HG02623 (cell line): ENCODE measurements at regions not wholly inside any gene's neighbourhood (a gene's known extent, or its start where the extent isn't known, plus 50 kb on each side); places are given as distances from the start of the nearest gene placed in this dataset.
A peak's percentile ranks its signal among the peaks of the same experiment; 100 is the strongest.

Experiments
- ATAC-seq: cut with Tn5 transposase; IDR thresholded peaks from one replicate; pipeline ENCODE4 v1.9.1; 2021; ENCODE audit warnings: moderate library complexity; ENCODE audit not compliant: unreplicated experiment

DNA sequence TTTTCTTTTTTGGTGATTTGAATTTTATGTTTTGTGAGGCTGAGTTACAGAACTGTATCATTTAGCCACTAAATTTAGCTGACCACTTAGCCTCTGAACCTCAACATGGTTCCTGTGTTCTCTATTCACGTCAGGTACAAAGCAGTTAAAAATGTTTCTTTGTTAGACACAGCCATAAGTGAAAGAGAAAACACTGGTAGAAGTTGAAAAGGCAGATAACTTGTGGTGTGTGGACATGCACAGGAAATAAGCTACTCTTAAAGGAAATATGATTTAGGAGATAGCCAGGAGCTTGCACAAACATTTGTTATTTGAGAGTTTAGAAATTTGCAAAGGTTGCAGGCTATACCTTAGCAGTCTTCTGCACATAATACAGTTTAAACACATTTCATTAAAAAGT is 171.0 kb upstream of the RPS6KA3 start:
- ATAC-seq: no peak

DNA sequence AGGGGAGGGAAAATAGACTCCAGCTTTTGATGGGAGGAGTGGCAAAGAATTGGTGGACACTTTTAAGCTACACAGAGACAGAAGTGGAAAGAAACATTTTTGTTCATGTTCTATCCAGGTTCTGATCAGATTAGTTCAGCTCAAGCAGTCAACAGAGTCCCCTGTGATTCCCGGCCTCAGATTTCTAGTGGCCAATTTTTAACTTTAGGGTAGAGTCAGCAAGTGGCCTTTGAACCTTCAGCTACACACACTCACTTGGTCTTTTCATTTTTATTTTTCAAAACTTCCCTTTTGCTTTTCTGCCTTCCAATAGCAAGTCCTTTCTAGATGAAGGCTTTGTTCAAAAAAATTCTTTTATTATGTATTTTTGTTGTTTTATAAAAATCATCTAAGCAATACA is 169.2 kb upstream of the RPS6KA3 start:
- no peak for ATAC-seq

DNA sequence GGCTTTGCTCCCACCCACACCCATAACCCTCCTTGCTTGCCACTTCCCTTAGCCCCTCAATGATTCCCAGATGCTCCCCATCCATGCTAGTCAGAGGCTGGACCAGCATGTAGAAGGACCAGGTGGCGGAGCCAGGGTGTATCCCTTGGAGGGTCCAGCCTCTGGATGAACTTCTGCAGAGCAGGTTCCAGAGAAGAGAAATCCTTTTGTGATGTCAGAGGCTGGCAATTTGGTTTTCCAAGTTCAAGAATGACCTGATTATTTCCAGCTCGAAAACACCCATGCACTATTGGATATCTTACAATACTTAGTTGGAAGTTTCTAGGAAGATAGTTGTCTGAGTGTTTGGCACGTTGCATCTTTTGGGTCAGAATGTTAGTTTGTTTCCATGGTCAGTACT is 168.3 kb upstream of the RPS6KA3 start:
- ATAC-seq: no peak

DNA sequence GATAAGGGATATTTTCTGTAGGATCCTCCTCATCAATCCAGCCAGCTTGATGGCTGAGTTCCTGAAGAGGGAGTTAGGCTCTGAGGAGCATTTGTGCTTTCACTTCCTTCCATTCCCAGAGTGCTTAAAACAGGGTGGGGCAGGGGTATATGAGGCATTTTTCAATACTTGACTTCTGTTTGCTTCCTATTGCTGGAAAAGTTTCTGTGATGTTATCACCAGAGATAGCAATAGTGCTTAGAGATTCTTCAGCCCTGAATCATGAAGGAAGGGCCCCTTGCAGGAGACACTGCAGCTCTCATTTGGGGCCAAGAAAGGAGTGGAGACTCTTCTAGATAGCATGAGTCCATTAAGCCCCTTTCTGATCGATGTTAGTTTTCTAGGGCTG is 166.7 kb upstream of the RPS6KA3 start:
- ATAC-seq: no peak

DNA sequence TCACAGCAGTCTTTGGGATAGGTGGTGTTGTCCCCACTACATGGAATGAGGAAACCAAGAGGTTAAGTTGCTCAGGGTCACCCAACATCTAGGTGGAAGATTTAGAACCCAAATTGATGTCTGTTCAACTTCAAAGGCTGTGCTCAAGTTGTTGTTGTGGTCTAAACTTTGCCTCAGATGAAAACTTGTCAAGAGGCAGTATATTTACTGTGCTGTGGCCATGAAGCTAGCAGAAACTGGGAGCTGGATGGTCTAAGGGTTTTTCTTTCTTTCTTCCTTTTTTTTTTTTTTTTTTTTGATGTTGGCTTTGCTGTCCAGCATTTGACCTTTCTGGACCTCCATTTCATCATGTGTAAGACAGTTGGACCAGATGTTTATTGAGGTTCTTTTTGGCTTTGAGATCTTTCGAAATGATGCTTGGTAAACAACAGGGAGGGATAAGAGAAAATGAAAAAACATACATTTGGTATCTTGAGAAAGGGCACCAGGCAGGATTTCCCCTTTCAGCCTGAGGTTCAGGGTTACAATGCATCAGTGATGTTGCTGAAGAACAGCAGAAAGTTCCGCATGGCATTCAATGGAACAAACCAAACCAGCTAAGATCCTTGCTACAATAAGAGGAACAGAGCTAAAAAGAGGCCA is 166.2 kb upstream of the RPS6KA3 start:
- peak; percentile 57 for ATAC-seq

DNA sequence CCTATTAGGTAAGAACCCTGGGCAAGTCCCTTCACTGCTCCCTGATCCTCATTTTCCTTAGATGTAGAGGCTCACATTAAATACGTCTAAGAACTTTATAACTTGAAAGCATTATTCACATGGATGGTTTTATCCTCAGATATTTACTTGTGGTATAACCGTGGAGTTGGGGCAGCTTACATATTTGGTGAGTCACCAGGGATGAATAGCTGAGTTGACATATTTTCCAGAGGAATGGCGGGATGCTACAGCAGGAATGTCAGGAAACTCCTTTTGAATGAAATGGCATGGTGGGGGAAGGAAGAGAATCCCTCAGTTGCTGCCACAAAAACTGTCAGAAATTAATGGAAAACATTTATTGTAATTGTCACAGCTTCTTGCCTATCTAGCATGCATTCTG is 165.3 kb upstream of the RPS6KA3 start:
- no peak for ATAC-seq

DNA sequence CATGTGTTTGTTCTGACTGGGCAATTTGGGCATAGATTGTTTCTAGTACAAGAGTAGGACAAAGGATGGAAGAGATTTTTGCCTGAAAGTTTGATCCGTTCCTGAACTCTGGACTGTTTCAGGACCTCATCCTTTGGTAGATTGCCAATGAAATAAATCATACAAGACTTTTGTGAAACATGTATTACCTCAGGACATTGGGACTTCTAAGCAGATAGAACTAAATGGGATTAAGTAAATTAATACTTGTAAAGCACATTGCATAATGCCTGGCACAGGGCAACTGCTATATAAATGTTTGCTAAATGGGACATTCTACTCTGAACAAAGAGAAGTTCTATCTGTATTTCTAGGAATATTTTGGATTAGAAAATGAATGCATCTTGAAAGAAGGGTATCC is 164.8 kb upstream of the RPS6KA3 start:
- no peak for ATAC-seq

DNA sequence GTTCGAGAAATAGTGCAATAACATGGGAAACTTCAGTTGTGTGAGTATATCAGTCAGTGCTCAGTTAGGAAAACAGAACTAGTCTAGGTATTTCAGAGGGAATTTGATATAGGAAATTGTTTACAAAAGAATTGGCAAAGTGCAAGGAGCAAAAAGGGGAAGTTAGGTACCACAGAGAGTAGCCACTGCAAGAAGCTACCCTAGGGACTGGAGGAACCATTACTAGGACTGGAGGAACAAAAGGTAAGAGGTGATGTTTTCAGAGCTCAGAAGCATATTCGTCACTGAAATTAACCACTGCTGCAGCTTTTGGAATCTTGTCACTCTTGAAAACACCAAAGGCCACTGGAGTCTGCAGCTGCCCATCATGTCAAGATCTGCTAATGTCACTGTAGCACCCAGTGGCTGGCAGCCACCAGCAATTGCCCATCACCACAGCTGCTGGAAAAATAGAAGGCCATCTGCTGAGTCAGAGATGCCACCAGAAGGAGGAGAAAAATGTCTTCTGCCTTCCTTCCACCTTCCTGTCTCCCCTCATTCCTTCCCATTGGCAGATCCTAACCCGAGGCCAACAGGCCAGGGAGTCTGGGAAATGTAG is 160.6 kb upstream of the RPS6KA3 start:
- ATAC-seq: no peak

DNA sequence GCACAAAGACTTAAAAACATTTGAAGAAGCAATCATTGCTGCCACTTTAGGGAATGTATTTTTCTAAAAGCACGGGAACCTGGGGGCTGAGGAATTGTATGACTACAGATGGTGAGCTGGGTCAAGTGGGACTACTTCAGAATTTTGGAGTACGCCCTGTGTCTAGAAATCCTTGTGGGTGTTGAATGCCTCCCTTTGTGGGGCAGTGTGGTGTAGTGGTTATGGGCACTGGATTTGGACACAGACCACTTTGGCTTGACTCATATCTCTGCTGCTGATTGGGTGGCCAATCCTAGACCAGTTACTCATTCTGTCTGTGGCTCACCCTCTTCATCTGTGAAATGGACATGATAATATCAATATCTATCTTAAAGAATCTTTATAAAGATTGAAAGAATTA is 155.0 kb upstream of the RPS6KA3 start:
- ATAC-seq: no peak

DNA sequence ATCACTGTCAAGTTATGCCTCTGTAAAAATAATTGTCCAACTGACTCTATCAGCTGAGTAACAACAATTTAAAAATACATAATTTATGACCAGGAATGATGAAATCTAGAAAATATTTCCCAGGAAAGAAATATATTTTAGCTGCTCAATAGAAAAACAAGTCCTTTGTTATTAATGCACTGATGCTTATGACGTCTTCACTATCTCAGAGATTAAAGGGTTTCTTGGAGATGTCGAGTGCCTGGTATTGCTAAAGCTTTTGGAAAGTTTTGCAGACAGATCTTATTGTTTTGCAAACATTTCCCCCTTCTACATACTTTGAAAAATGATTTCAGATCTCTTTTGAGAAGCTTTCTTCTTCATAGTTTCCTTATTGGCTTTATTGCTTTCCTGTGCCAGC is 154.6 kb upstream of the RPS6KA3 start:
- ATAC-seq: no peak

DNA sequence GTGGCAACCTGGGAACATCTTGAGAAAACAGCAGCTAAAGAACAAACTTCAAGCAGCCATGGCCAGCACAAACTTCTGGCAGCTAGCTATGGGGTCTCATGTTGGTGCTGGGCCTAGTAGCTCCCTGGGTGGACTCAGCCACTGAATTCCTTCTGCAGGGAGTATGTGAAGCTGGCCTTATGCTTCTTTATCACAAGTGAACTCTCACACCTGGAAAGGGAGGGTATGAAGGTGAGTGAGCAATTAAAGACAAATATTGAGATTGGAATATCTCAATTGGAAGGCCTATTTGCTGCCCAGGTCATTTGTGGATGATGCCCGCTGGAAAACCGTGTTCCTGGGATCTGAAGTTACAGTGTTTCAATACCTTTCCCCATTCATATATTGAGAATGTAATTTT is 153.3 kb upstream of the RPS6KA3 start:
- ATAC-seq: no peak

DNA sequence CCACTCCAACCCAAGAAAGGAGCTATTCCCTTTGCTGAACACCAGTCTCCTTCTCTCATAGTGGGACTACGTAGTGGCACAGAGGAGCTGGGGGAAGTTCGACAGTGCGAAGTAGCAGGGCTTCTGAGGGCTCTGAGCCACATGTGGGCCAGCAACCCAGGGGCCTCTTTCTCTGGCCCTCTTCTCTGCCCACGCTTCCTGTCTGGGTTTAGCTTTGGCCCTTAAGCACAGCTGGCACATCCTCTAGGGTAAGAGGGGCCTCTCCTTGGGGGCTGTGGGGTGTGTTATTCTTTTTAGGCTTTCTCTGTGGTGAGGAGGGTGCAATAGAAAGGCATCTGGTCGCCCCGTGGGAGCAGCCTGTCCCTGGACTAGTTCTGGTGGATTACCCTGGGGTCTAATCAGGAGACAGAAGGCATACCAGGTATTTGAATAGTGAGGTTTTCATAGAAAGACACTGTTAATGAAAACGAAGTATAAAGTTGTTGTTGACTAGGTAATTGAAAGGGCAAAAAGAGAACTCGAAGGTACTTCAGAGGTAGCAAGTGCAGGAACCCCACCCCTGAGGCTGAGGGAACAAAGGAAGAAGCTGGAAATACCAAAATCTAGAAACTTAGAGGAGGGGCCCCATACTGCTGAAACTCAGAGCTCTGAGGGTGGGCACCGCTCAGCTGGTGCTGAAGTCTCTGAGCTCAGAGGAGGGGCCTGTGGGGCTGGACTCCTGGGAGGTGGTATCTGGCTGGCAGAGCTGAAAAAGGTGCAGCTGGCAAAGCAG is 151.9 kb upstream of the RPS6KA3 start:
- peak; percentile 86 for ATAC-seq

DNA sequence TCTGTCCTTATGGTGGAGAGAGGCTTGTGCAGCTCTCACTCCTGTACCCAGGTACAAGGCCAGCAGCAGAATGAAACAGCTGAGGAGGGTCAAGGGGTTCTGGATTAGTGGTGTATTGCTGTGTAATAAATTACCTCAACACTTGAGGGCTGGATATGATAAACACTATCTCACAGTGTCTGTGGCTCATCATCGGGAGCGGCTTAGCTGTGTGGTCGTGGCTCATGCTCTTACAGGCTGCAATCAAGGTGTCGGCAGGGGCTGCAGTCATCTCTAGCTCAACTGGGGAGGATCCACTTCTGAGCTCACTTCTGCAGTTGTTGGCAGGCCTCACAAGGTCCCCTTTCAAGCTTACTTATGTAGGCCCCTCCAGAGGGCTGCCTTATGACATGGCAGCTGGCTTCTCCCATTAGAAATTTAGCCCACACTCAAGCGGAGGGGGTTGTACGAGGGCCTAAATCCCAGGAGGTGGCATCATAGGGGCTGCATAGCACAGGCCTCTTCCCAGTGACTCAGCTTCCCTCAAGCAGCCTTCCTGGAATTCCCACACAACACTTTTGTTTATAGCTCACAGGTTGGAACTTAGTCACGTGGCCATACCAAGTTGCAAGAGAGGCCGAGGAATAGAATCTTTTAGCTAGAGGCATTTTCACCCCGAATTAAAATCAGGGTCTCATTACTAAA is 148.2 kb upstream of the RPS6KA3 start:
- ATAC-seq: no peak

DNA sequence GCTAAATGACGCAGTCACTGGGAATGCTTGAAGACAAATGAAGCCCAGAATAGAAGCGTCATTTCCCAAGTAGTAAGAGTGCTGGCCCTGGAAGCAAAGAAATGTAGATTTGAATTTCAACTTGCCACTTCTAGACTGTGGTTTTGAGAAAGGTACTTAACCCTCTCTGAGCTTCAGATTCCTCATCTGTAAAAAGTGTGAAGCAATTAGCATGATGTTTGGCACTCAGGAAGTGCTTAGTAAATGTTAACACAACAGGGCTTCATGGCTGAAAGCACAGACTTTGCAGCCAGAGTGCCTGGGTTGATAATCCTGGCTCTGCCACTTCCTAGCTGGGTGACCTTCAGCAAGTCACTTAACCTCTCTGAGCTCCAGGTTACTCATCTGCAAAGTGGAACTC is 147.4 kb upstream of the RPS6KA3 start:
- ATAC-seq: no peak

DNA sequence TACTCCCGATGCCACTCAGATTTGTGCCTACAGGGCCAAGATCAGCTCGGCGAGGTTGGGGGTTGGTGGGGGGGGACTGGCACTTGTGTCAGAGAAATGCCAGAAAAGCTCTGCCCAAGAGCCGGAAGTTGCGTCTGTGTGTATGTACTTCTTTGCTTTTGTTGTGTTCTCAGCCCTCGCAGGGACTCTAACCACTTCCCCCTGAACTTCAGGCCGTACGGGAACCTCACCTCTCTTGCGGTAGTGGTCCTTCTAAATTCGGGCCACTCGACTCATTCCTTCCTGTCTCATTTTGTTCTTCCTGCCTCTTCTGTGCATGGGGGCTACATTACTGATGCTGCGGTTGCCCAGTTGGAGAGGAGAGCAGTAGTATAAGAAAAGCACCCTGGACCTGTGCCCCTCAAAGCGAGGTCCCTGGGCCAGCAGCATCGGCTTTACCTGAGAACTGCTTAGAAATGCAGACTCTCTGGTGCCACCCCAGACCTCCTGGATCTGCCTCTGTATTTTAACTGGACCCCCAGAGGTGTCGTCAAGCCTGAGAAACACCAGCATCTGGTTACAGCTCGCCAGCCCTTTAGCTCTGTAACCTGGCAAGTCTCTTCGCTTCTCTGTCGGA is 146.3 kb upstream of the RPS6KA3 start:
- peak; percentile 64 for ATAC-seq

DNA sequence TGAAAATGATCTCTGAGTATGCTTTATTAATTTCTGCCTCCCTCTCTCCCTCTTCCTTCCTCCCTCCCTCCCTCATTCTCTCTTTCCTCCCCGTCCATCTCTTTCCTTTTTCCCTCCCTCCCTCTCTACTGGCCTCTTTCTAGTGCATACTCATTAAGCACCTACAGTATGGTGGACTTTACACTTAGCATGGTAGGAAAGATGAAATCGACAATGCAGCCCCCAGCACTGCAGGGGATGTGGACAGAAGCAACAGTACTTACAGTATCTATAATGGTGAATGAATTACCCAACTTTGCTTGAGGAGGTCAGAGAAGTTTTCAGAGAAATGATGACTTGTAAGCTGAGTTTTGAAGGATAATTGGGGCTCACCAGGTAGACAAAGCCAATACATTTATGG is 143.8 kb upstream of the RPS6KA3 start:
- ATAC-seq: no peak

DNA sequence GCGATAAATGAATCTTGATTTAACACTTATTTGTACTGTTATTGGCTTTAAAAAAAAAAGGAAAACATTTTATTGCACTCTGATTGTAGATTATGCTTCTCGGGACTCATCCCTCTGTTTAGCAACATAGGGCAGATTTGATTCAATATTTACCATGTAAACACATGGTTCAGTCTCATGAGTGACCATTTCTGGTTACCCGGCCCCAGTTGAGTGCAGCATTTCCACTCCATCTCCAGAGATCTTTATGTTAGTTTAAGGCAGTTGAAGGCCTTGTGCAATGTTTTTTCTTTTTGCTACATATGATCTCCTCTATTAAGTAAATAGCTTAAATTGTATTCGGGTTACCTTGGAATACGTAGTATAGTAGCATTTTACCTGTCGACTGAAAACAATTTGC is 143.3 kb upstream of the RPS6KA3 start:
- no peak for ATAC-seq

DNA sequence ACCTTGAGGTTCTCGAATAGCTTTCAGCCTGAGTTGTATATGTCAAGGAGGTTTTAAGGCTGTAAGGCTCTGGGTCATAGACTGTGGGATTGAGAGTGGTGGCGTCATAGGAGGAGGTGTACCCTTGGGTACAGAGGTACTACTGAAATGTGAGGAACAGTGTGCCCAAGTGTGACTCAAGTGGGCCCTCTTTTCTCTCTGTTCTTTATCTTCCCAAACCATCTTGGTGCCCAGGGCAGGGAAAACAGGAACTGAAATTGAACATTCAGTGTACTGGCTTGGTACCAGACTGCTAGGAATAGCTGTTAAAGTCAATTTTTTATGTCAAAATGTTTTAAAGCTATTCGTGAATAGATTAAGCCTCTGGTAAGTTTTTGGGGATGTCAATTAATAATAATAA is 136.2 kb upstream of the RPS6KA3 start:
- no peak for ATAC-seq

DNA sequence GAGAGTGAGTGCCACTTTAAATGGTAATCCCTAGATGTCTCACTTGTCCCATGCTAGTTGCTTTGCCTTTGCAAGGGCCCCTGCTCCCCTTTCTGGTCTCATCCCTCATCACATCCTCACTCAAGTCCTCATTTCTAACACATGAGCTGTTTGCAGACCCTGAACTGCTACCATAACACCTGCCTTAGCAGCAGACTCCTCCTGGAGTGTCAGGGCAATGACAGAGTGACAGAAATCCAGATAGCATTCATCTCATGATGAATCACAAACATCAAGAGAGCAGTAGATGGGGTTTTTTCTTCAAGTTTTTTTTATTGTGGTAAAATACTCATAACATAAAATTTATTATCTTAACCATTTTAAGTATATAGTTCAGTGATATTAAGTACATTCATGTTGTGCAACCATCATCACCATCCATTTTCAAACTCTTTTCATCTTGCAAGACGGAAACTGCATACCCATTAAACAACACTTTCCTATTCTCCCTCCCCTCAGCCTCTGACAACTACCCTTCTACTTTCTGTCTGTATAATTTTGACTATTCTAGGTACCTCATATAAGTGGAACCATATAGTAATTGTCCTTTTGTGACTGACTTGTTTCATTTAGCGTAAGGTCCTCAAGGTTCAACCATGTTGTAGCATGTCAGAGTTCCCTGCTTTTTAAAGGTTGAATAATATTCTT is 133.2 kb upstream of the RPS6KA3 start:
- no peak for ATAC-seq

DNA sequence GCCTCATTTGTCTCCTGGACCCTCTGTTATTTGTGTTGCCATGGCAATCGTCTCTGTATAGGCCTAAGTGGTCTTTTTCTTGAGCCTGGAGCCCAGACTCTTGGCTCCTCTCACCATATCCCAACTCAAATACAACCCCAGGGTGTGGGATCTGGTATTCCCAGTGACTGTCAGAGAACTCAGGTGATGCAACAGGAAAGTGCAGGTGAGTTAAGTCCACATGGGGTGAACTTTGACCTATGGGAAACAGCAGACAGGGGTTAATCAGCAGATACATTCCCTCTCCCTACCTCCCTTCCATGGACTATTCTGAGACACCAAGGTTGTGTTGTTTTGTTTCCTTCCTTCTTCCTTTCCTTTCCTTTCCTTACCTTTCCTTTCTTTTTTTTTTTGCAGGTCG is 130.9 kb upstream of the RPS6KA3 start:
- ATAC-seq: no peak

DNA sequence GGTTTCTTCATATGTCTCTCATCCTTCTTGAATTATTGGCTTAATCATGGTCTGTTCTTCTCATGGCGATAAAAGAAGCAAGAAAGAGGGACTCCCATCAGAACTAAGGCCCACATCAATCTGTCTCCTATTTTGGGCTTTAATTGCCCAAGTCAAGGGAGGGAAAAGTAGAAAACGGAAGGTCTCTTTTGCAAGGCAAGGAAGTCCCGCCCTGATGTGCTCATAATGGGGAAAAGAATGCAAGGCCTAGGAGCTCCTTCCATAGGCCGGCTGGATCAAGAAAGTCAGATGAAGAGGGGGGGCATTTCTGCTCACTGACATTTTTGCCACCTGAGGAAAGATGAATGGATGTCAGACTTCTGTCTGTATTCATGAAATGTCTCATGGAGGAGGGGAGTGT is 127.7 kb upstream of the RPS6KA3 start:
- no peak for ATAC-seq
